Epithelial cell of esophagus (primary cell): ENCODE measurements at regions not wholly inside any gene's neighbourhood (a gene's known extent, or its start where the extent isn't known, plus 50 kb on each side); places are given as distances from the start of the nearest gene placed in this dataset.
"Not testable (repeated sequence)": the region's sequence is repeated elsewhere in the genome, so short reads cannot be mapped to it uniquely, and the experiment has no call there.

Experiments
- DNase-seq: peaks from one replicate; pipeline ENCODE4 v3.0.0; 2010; ENCODE audit warnings: low read depth
- H3K4me3 ChIP-seq: 2 replicates; pipeline ENCODE4 v1.5.1; 2011; ENCODE audit warnings: mild to moderate bottlenecking, low read length, control low read depth
- TF ChIP-seq, protein P1 (sequence below): IDR thresholded peaks from 2 replicates; pipeline ENCODE4 v1.5.1; 2011; ENCODE audit warnings: low read depth, mild to moderate bottlenecking, low read length, control low read depth, inconsistent platforms; ENCODE audit not compliant: insufficient read depth; ENCODE audit errors: missing control alignments

DNA sequence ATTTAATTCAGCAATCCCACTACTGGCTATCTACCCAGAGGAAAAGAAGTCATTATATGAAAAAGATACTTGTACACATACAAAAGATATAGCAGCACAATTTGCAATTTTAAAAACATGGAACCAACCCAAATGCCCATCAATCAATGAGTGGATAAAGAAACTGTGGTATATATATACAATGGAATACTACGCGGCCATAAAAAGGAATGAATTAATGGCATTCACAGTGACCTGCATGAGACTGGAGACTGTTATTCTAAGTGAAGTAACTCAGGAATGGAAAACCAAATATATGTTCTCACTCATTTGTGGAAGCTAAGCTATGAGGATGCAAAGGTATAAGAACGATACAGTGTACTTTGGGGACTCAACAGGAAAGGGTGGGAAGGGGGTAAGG is 102.8 kb upstream of the KCNMA1 start:
- not testable (repeated sequence) for DNase-seq, H3K4me3 ChIP-seq

DNA sequence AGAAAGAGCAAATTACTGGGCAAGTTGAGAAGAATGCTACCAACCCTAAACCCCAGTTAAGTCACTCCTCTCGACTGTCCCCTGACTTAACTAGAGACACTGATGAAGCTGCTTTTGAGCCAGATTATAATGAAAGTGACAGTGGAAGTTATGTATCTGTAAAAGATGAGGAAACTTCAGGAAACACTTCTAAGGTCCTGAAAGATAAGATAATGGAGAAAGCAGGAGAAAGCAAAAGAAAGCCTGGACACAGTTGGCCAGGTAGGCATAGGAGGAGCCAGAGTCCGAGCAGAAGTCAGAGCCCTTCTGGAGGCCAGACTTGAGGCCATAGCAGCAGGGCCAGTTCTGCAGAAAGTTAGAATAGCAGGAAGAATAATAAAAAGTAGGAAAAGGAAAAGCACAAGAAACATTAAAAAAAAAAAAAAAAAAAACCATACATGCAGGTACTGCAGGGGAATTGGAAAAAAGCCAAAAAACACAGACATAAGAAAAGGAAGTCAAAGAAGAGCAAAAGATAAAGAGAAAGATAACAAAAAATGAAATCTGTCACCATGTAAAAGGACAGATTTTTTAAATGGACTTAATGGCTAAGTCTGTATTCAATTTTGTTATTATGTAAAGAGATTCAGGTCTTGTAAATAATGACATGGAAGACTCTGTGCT is 101.0 kb upstream of the KCNMA1 start:
- peak; percentile 8 for DNase-seq
- TF ChIP-seq, protein P1, sequence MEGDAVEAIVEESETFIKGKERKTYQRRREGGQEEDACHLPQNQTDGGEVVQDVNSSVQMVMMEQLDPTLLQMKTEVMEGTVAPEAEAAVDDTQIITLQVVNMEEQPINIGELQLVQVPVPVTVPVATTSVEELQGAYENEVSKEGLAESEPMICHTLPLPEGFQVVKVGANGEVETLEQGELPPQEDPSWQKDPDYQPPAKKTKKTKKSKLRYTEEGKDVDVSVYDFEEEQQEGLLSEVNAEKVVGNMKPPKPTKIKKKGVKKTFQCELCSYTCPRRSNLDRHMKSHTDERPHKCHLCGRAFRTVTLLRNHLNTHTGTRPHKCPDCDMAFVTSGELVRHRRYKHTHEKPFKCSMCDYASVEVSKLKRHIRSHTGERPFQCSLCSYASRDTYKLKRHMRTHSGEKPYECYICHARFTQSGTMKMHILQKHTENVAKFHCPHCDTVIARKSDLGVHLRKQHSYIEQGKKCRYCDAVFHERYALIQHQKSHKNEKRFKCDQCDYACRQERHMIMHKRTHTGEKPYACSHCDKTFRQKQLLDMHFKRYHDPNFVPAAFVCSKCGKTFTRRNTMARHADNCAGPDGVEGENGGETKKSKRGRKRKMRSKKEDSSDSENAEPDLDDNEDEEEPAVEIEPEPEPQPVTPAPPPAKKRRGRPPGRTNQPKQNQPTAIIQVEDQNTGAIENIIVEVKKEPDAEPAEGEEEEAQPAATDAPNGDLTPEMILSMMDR: no peak
- H3K4me3 ChIP-seq: no peak overlapping the region

DNA sequence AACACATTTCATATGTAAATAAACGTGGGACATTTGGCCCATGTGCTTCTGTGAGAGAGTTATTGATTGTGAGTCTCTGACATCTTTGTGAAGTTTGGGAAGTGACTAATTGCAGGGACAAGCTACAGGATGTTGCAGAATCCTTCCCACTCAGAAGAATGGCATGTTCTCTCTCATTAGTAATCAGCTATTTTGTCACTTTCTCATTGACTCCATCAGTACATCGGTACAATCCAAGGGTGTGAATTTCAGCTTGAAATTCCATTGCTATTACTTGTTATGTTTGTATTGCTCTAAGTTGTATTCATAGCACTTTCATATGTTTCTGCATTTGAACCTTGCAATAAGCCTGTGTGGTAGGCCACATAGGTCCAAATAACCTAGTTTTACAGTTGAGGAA is 100.0 kb upstream of the KCNMA1 start:
- TF ChIP-seq, protein P1: no peak
- DNase-seq: peak; percentile 98
- no peak overlapping the region for H3K4me3 ChIP-seq

DNA sequence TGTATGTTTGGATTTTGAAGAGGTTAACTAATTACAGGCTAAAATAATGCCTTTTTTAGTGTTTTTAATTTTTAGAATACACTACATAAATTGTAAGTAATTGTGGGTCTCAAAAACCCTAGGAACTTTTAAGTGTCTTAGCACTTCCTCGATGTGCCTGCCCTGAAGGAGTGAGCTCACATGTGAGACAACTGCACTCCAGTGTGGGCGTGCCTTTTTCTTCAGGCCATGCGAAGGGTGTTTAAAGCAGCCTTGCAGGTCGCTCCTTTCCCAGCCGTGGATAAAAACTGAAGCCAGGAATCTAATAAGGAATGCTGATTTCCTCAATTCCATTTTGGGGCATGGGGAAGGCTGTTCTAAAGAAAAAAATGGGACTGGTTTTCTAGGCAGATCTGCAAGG is 97.5 kb upstream of the KCNMA1 start:
- H3K4me3 ChIP-seq: not testable (repeated sequence)
- peak; percentile 13 for DNase-seq

DNA sequence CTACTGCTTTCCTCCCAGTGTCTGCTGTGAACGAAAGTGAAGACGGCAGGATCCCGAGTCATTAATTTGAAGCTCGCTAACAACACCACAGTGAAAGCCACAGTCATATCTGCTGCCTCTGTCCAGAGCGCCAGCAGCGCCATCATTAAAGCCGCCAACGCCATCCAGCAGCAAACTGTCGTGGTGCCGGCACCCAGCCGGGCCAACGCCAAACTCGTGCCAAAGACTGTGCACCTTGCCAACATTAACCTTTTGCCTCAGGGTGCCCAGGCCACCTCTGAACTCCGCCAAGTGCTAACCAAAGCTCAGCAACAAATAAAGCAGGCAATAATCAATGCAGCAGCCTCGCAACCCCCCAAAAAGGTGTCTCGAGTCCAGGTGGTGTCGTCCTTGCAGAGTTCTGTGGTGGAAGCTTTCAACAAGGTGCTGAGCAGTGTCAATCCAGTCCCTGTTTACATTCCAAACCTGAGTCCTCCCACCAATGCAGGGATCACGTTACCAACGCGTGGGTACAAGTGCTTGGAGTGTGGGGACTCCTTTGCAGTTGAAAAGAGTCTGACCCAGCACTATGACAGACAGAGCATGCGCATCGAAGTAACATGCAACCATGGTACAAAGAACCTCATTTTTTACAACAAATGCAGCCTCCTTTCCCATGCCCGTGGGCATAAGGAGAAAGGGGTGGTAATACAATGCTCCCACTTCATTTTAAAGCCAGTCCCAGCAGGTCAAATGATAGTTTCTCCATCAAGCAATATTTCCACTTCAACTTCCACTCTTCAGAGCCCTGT is 94.8 kb upstream of the KCNMA1 start:
- TF ChIP-seq, protein P1: no peak
- no peak overlapping the region for H3K4me3 ChIP-seq
- DNase-seq: no peak

DNA sequence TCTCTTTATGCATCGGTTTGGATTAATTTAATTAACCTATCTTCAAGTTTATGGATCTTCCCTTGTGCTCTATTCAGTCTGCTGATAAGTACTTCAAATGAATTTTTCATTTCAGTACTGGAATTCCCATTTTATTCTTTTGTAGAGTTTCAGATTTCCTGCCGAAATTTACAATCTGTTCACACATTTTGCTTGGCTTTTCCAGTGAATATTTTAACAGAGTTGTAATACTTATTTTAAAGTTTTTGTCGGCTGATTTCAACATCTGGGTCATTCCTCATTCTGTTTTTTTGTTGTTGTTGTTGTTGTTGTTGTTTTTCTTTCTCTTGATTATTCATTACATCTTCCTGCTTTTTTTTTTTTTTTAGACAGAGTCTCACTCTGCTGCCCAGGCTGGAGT is 89.9 kb upstream of the KCNMA1 start:
- no peak overlapping the region for H3K4me3 ChIP-seq
- TF ChIP-seq, protein P1: no peak
- DNase-seq: no peak

DNA sequence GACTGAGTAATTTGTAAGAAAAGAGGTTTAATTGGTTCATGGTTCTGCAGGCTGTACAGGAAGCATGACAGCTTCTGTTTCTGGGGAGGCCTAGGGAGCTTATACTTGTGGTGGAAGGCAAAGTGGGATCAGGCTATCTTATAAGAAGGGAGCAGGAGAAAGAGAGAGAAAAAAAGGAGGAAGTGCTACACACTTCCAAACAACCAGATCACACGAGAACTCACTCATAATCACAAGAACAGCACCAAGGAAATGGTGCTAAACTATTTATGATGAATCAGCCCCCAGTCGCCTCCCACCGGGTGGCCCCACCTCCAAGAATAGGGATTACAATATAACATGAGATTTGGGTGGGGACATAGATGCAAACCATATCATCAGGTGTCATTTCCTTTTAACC is 89.1 kb upstream of the KCNMA1 start:
- H3K4me3 ChIP-seq: no peak overlapping the region
- peak; percentile 11 for DNase-seq
- TF ChIP-seq, protein P1: no peak

DNA sequence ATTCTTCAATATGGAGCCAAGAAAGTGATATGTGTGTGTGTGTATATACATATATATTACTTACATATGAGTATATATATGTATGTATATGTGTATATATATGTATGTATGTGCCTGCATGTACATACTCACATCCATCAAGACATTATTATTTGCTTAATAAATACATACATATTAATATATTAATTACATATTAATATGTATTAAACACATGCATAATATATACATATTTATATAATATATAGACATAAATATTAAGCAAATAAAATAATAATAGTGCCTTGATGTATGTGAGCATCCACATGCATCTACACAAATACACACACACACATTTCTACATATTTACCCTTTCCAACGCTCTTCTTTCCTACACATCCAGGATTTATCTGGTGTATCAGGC is 88.7 kb upstream of the KCNMA1 start:
- H3K4me3 ChIP-seq: no peak overlapping the region
- TF ChIP-seq, protein P1: no peak

More for the DNA sequence above, 88.7 kb upstream of the KCNMA1 start:
- no peak for DNase-seq
